Type B pancreatic cell (in vitro differentiated cells): ENCODE measurements at regions not wholly inside any gene's neighbourhood (a gene's known extent, or its start where the extent isn't known, plus 50 kb on each side); places are given as distances from the start of the nearest gene placed in this dataset.
"Not testable (repeated sequence)": the region's sequence is repeated elsewhere in the genome, so short reads cannot be mapped to it uniquely, and the experiment has no call there.

Source experiments
- DNase-seq: peaks from one replicate; pipeline ENCODE4 v3.0.0; 2021; ENCODE audit warnings: mixed read lengths; ENCODE audit not compliant: unreplicated experiment; ENCODE audit errors: extremely low spot score
- H3K27ac Mint-ChIP-seq: 2 replicates; pipeline ENCODE4 v1.8.0; 2021; ENCODE audit warnings: mild to moderate bottlenecking, mixed read lengths
- H3K27me3 Mint-ChIP-seq: 2 replicates; pipeline ENCODE4 v1.8.0; 2021; ENCODE audit warnings: mixed read lengths
- H3K36me3 Mint-ChIP-seq: 2 replicates; pipeline ENCODE4 v1.8.0; 2021; ENCODE audit warnings: mixed read lengths
- H3K4me1 Mint-ChIP-seq: one replicate; pipeline ENCODE4 v1.8.0; 2021; ENCODE audit warnings: mixed read lengths; ENCODE audit not compliant: unreplicated experiment
- H3K4me3 Mint-ChIP-seq: 2 replicates; pipeline ENCODE4 v1.8.0; 2021; ENCODE audit warnings: mild to moderate bottlenecking, mixed read lengths
- H3K9me3 Mint-ChIP-seq: 2 replicates; pipeline ENCODE4 v1.8.0; 2021; ENCODE audit warnings: mixed read lengths
- TF ChIP-seq, protein P1 (sequence below): fragments of 200-600 bp; sonication (generic); conservative IDR thresholded peaks from 2 replicates; pipeline ENCODE4 v1.5.0; 2021; ENCODE audit warnings: antibody characterized with exemption, mild to moderate bottlenecking

DNA sequence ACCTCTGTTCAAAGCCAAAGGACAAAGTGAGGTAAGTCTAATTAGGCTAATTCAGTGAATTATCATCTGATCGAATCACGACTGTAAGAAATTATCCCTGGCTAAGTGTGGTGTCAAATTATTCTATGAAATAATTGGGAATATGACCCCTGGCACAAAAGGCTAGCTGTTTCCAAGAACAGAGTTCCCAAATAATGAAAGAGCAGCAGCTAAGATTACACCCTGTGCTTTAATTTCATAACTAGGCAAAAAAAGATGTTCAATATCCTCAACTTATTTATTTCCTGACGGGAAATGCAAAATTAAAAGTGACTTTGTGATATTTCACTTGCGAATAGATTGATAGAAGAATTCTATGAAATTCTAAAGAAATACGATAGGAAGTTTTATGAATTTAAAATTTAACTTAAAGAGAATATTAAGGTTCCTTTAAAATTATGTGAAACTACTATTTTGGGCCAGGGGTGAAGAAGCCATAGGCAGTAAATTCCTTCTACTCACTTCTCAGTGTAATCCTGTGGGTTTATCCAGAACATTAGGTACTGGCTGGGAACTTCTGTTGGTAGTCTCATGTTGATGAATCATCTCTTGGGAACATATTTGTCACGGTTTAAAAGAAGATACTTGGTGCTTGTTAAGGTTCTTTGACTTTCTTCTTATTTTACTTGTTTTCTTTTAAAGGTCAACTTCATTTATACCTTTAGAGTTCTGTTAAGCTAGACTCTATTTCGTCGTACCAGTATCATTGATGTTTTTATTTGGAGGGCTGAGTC is 148.5 kb downstream of the POLR1F start:
- no peaks in the 10 kb centered on the region for H3K27me3 Mint-ChIP-seq
- H3K27ac Mint-ChIP-seq, result no peak overlapping the region
- H3K9me3 Mint-ChIP-seq, result peaks cover 4% of the 10 kb centered on the region
- H3K4me3 Mint-ChIP-seq, result no peak overlapping the region
- DNase-seq, result no peak
- H3K36me3 Mint-ChIP-seq, result no peaks in the 10 kb centered on the region
- TF ChIP-seq, protein P1, sequence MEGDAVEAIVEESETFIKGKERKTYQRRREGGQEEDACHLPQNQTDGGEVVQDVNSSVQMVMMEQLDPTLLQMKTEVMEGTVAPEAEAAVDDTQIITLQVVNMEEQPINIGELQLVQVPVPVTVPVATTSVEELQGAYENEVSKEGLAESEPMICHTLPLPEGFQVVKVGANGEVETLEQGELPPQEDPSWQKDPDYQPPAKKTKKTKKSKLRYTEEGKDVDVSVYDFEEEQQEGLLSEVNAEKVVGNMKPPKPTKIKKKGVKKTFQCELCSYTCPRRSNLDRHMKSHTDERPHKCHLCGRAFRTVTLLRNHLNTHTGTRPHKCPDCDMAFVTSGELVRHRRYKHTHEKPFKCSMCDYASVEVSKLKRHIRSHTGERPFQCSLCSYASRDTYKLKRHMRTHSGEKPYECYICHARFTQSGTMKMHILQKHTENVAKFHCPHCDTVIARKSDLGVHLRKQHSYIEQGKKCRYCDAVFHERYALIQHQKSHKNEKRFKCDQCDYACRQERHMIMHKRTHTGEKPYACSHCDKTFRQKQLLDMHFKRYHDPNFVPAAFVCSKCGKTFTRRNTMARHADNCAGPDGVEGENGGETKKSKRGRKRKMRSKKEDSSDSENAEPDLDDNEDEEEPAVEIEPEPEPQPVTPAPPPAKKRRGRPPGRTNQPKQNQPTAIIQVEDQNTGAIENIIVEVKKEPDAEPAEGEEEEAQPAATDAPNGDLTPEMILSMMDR, result no peak
- H3K4me1 Mint-ChIP-seq, result no peaks in the 10 kb centered on the region

DNA sequence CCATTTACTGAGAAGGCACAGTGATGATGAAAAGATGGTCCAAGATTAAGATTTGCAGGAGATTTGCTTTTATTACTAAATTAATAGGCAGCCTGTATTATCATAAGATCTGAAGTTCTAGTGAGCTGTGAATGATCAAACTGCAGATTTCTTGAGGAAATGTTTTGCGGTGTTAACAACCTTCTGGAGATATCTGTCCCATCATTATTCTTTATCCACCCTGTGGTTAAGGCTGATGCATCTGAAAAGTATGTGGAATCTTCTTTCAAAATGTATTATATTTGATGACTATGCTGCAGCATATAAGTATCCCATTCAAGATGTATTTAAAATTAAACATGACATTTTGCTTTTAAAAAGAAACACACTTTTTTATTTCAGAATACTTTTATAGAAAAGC is 150.3 kb downstream of the POLR1F start:
- Mint-ChIP-seq H3K36me3 (no peaks in the 10 kb centered on the region), H3K27ac (no peak overlapping the region)
- no peak for DNase-seq

DNA sequence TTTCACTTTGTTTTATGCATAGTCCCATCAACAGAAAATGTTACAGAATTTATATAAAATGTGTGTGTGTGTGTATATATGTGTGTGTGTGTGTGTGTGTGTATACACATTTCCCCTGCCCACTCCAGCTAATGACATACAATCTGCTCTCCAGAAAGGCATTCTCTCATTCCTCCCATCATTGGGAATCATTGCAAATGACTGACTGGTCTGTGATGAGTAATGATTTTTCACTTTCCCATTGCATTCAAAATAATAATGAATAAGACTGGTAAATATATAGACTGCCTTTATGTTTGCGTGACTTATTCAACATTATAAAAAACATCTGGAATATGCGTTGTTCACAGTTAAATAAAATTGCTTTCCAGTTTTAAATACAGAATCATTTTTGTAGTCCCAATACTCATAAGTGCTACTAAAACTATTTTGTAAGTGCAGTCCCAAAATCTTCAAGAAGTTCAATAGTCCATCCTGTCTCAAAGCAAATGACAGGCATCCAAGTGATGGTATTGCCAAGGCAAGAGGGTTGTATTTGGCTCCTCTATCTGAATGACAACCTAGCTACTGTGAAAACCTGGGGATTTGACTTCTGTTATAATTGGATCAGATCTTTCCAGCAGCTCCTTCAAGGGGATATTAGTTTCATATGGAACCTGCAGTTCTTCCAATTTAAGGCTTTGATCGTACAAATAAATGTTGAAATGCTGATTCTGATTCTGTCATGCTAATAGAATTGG is 150.9 kb downstream of the POLR1F start:
- TF ChIP-seq, protein P1, result no peak
- DNase-seq, result no peak
- Mint-ChIP-seq H3K36me3 (no peaks in the 10 kb centered on the region), H3K4me1 (no peaks in the 10 kb centered on the region), H3K27me3 (no peaks in the 10 kb centered on the region), H3K27ac (no peak overlapping the region), H3K9me3 (peaks cover 4% of the 10 kb centered on the region), H3K4me3 (no peak overlapping the region)

More for the DNA sequence above, 150.3 kb downstream of the POLR1F start:
- H3K4me3 Mint-ChIP-seq, result no peak overlapping the region
- H3K9me3 Mint-ChIP-seq, result peaks cover 4% of the 10 kb centered on the region
- no peaks in the 10 kb centered on the region for H3K4me1 Mint-ChIP-seq
- H3K27me3 Mint-ChIP-seq, result no peaks in the 10 kb centered on the region
- TF ChIP-seq, protein P1, result no peak

DNA sequence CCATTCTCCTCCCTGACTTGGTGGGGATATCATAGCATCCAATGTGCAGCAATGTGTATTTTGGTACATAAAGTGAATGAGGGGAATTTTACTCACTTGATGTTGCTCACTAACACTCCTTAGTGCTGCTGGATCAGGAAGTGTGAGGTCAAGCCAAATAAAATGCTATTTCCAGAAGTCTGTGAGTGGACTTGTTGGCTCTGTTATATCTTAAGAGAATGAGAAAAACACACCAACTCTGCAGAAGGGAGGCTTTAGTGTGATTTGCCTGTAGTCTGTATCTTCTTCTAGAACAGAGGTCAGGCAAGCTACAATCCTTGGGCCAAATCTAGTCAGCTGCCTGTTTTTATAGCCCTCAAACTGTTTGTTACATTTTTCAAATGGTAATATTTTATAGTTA is 154.3 kb downstream of the POLR1F start:
- H3K9me3 Mint-ChIP-seq, result peaks cover 5% of the 10 kb centered on the region
- TF ChIP-seq, protein P1, result no peak
- H3K4me3 Mint-ChIP-seq, result no peak overlapping the region
- H3K27me3 Mint-ChIP-seq, result no peaks in the 10 kb centered on the region
- DNase-seq, result no peak
- H3K27ac Mint-ChIP-seq, result no peak overlapping the region
- H3K4me1 Mint-ChIP-seq, result no peaks in the 10 kb centered on the region
- no peaks in the 10 kb centered on the region for H3K36me3 Mint-ChIP-seq

DNA sequence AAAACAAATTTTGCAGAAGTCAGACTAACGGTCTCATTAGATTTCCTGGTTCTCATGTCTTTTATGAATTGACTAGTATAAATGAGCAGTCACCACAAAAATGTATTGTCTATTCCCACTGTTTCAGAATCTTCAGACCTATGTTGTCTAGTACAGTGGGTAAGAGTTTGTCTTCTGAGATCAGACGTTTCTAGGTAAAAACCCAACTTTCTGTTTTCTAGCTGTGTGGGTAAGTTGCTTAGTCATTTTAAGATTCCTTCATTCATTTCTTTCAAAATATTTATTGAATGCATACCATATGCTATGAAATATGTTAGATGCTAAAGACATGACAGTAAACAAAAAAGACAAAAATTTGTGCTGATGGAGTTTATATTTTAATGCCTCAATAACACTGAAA is 156.3 kb downstream of the POLR1F start:
- Mint-ChIP-seq H3K27me3 (no peaks in the 10 kb centered on the region), H3K9me3 (peaks cover 5% of the 10 kb centered on the region), H3K36me3 (no peaks in the 10 kb centered on the region), H3K4me3 (no peak overlapping the region), H3K4me1 (no peaks in the 10 kb centered on the region), H3K27ac (no peak overlapping the region)
- TF ChIP-seq, protein P1, result no peak
- DNase-seq, result no peak

DNA sequence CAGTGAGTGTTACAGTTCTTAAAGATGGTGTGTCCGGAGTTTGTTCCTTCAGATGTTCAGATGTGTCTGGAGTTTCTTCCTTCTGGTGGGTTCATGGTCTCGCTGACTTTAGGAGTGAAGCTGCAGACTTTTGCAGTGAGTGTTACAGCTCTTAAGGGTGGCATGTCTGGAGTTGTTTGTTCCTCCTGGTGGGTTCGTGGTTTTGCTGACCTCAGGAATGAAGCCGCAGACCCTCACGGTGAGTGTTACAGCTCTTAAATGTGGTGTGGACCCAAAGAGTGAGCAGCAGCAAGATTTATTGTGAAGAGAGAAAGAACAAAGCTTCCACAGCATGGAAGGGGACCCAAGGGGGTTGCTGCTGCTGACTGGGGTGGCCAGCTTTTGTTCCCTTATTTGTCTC is 159.6 kb downstream of the POLR1F start:
- not testable (repeated sequence) for H3K4me1 Mint-ChIP-seq, H3K27ac Mint-ChIP-seq, H3K36me3 Mint-ChIP-seq, H3K27me3 Mint-ChIP-seq, DNase-seq, H3K4me3 Mint-ChIP-seq, H3K9me3 Mint-ChIP-seq
